ENCODE measurements at regions not wholly inside any gene's neighbourhood (a gene's known extent, or its start where the extent isn't known, plus 50 kb on each side); places are given as distances from the start of the nearest gene placed in this dataset.

DNA sequence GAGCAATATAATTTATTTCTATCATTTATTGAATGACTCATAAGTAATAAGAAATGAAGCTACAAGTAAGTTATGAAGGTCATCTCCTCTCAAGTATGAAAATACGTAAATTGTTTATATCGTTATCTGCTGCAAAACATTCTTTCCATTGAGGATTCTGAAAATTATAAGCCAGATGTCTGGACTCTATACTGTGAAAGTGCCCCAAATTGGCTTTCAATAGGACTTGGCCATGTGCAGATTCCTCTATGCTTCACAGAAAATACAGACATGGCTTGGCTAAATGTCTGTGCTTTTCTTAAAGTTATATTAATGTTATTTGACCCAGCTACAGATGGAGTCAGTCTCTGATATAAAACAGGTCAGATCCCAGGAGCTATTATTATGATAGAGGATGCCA, 2109.9 kb upstream of the AGA start:
- Histone ChIP-seq H3K27ac (ENCODE audit: low read depth in 1 of 2, low read length in 1 of 2) (no peak overlapping the region), H3K4me3 (no peak overlapping the region), H3K4me1 (ENCODE audit: control insufficient read depth in 5 of 5, insufficient read depth in 5 of 5, low read length in 5 of 5) (no peaks in the 10 kb centered on the region), H3K9ac (ENCODE audit: insufficient read depth in 1 of 2, low read length in 2 of 2) (no peak overlapping the region), H3K9me3 (ENCODE audit: control insufficient read depth in 4 of 4, insufficient read depth in 3 of 4, low read length in 3 of 4) (peaks cover 0 to 5% (median 0%) of the 10 kb centered on the region in 4 donors), H3K27me3 (ENCODE audit: control insufficient read depth in 3 of 3, insufficient read depth in 3 of 3, low read length in 2 of 3) (no peaks in the 10 kb centered on the region), H3K36me3 (ENCODE audit: control insufficient read depth in 4 of 4, insufficient read depth in 4 of 4, low read length in 4 of 4) (no peaks in the 10 kb centered on the region)
- no peak for DNase-seq
- no peak for ATAC-seq (ENCODE audit: insufficient read depth, low FRiP score)
- WGBS, 2 donors, result 79 to 85% methylated on average over 2 of the region's 2 CpGs
- TF ChIP-seq, protein P1, sequence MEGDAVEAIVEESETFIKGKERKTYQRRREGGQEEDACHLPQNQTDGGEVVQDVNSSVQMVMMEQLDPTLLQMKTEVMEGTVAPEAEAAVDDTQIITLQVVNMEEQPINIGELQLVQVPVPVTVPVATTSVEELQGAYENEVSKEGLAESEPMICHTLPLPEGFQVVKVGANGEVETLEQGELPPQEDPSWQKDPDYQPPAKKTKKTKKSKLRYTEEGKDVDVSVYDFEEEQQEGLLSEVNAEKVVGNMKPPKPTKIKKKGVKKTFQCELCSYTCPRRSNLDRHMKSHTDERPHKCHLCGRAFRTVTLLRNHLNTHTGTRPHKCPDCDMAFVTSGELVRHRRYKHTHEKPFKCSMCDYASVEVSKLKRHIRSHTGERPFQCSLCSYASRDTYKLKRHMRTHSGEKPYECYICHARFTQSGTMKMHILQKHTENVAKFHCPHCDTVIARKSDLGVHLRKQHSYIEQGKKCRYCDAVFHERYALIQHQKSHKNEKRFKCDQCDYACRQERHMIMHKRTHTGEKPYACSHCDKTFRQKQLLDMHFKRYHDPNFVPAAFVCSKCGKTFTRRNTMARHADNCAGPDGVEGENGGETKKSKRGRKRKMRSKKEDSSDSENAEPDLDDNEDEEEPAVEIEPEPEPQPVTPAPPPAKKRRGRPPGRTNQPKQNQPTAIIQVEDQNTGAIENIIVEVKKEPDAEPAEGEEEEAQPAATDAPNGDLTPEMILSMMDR (IDR thresholded peaks at IDR 0.05; ENCODE audit: control extremely low read depth, extremely low read depth), result no peak

DNA sequence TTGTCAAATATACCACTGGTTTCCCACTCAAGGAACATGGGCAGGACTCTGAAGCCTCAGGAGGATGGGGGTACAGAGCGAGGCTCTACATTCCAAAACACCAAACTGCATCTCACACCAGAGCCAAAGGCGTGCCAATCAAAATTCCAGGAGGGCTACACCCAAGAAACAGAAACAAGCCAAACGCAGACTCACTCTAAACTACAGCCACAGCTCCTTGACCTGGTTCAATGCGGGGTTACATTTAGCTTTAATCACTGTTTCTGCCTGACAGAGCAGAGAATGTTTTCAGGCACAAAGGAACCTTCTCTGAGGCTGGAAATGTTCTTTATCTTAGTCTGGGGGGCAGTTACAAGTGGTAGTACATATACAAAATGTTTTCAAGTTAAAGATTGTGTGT, 2121.5 kb upstream of the AGA start:
- H3K4me1 ChIP-seq (ENCODE audit: control insufficient read depth in 5 of 5, insufficient read depth in 5 of 5, low read length in 5 of 5), result no peaks in the 10 kb centered on the region
- no peak overlapping the region for H3K9ac ChIP-seq (ENCODE audit: insufficient read depth in 1 of 2, low read length in 2 of 2)
- H3K4me3 ChIP-seq, result no peak overlapping the region
- DNase-seq (no peak), ATAC-seq (ENCODE audit: insufficient read depth, low FRiP score) (no peak)
- H3K27me3 ChIP-seq (ENCODE audit: control insufficient read depth in 3 of 3, insufficient read depth in 3 of 3, low read length in 2 of 3), result no peaks in the 10 kb centered on the region
- H3K27ac ChIP-seq (ENCODE audit: low read depth in 1 of 2, low read length in 1 of 2), result no peak overlapping the region
- WGBS, 2 donors, result 73 to 88% methylated on average over 4 of the region's 4 CpGs
- no peaks in the 10 kb centered on the region for H3K36me3 ChIP-seq (ENCODE audit: control insufficient read depth in 4 of 4, insufficient read depth in 4 of 4, low read length in 4 of 4)
- H3K9me3 ChIP-seq (ENCODE audit: control insufficient read depth in 4 of 4, insufficient read depth in 3 of 4, low read length in 3 of 4), result no peaks in the 10 kb centered on the region
- TF ChIP-seq, protein P1 (IDR thresholded peaks at IDR 0.05; ENCODE audit: control extremely low read depth, extremely low read depth), result no peak

DNA sequence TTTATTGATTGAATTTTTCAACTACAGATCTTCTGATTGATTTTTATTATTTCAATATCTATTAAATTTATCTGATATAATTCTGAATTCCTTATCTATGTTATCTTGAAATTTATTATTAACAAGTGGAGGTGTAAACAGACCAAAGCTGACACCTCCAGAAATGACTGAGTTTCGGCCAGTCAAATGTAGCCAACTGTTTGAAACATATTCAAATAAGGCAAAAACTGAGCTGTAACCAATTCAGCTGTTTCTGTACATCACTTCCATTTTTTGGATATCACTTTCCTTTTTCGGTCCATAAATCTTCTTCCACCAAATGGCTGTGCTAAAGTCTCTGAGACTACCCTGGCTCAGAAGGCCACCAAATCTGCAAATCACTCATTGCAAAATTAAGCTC, 2127.3 kb upstream of the AGA start:
- 62 to 63% methylated on average over 2 of the region's 2 CpGs for WGBS, 2 donors
- H3K9me3 ChIP-seq (ENCODE audit: control insufficient read depth in 4 of 4, insufficient read depth in 3 of 4, low read length in 3 of 4), result no peaks in the 10 kb centered on the region

More for the DNA sequence above, 2127.3 kb upstream of the AGA start:
- H3K4me1 ChIP-seq (ENCODE audit: control insufficient read depth in 5 of 5, insufficient read depth in 5 of 5, low read length in 5 of 5), result no peaks in the 10 kb centered on the region
- H3K27me3 ChIP-seq (ENCODE audit: control insufficient read depth in 3 of 3, insufficient read depth in 3 of 3, low read length in 2 of 3), result no peaks in the 10 kb centered on the region
- no peak for DNase-seq
- no peaks in the 10 kb centered on the region for H3K36me3 ChIP-seq (ENCODE audit: control insufficient read depth in 4 of 4, insufficient read depth in 4 of 4, low read length in 4 of 4)
- ATAC-seq (ENCODE audit: insufficient read depth, low FRiP score), result no peak
- no peak overlapping the region for H3K4me3 ChIP-seq
- H3K9ac ChIP-seq (ENCODE audit: insufficient read depth in 1 of 2, low read length in 2 of 2), result no peak overlapping the region
- TF ChIP-seq, protein P1 (IDR thresholded peaks at IDR 0.05; ENCODE audit: control extremely low read depth, extremely low read depth), result no peak
- H3K27ac ChIP-seq (ENCODE audit: low read depth in 1 of 2, low read length in 1 of 2), result no peak overlapping the region
